ENCODE measurements at regions not wholly inside any gene's neighbourhood (a gene's known extent, or its start where the extent isn't known, plus 50 kb on each side); places are given as distances from the start of the nearest gene placed in this dataset.
A peak's percentile ranks its signal among the peaks of the same experiment; 100 is the strongest.

- Histone ChIP-seq H2AFZ (ENCODE audit: low read depth, low read length) (no peak overlapping the region), H3K9me1 (ENCODE audit: control insufficient read depth, insufficient read depth, low read length) (no peaks in the 10 kb centered on the region), H3K9ac (ENCODE audit: insufficient read depth in 1 of 2, low read depth in 2 of 2, low read length in 2 of 2) (no peak overlapping the region), H3K27me3 (ENCODE audit: control insufficient read depth in 2 of 2, insufficient read depth in 2 of 2, low read length in 2 of 2) (no peaks in the 10 kb centered on the region), H3K27ac (ENCODE audit: extremely low read depth, low read depth, low read length) (no peak overlapping the region), H4K20me1 (replicated peaks; ENCODE audit: control insufficient read depth, insufficient read depth, low read length) (no peaks in the 10 kb centered on the region), H3K36me3 (ENCODE audit: control insufficient read depth, insufficient read depth, low read length) (no peaks in the 10 kb centered on the region), H3K9me3 (replicated peaks; ENCODE audit: control insufficient read depth, insufficient read depth, low read depth, low read length) (no peaks in the 10 kb centered on the region), H3K4me1 (replicated peaks in 1 of 2; ENCODE audit: control insufficient read depth in 2 of 2, insufficient read depth in 2 of 2, low read length in 2 of 2) (no peaks in the 10 kb centered on the region), H3K79me2 (ENCODE audit: control insufficient read depth, insufficient read depth, low read length) (no peaks in the 10 kb centered on the region), H3K4me3 (no peak overlapping the region), H3K4me2 (ENCODE audit: insufficient read depth, low read length) (no peak overlapping the region)
- TF ChIP-seq ZNF316 (IDR thresholded peaks at IDR 0.05): peak; percentile 12; the same call in 1 of the 2 replicates
- TF ChIP-seq ZFP36 (IDR thresholded peaks at IDR 0.05; ENCODE audit: low read depth, low read length, partially characterized antibody): no peak
- no peak for TF ChIP-seq VEZF1 (CRISPR knock-in tag; IDR thresholded peaks at IDR 0.05)
- no peak for TF ChIP-seq BCLAF1 (IDR thresholded peaks at IDR 0.05; ENCODE audit: borderline replicate concordance in 1 of 2, control insufficient read depth in 1 of 2, low read depth in 2 of 2, low read length in 1 of 2)
- intact Hi-C loops (cut with micrococcal nuclease) (no loop called here), in situ Hi-C loops (cut with MboI) (no loop called here)
- ChIA-PET CTCF (ENCODE audit: low intra/inter-chr PET ratio) (no interaction called here), POLR2A (no interaction called here)
- WGBS (ENCODE audit: insufficient coverage, low coverage, missing lambda C conversion rate): 0% methylated on average over 2 of the region's 2 CpGs
- ATAC-seq (no peak), FAIRE-seq (no peak), DNase-seq (ENCODE audit: extremely low read depth in 1 of 4, low spot score in 3 of 4) (no peak)
- no TSS peak for BruUV-seq (replicated peaks)
Measured at GRCh38 chr14:36429692-36430091, 90.3 kb downstream of the NKX2-1 start.
